ENCODE measurements at regions not wholly inside any gene's neighbourhood (a gene's known extent, or its start where the extent isn't known, plus 50 kb on each side); places are given as distances from the start of the nearest gene placed in this dataset.
A peak's percentile ranks its signal among the peaks of the same experiment; 100 is the strongest.
"Not testable (repeated sequence)": the region's sequence is repeated elsewhere in the genome, so short reads cannot be mapped to it uniquely, and the experiment has no call there.

GRCh38 chr22:44628835-44629234, 73.2 kb upstream of the PRR5 start:
- DNase-seq, result no peak

- DNase-seq, result no peak
These were observed 73.7 kb upstream of the PRR5 start for GRCh38 chr22:44628273-44628672.

GRCh38 chr22:44627521-44628139, 74.4 kb upstream of the PRR5 start:
- DNase-seq, result no peak

- DNase-seq, result peak; percentile 38 to 63
These were observed 75.9 kb upstream of the PRR5 start for GRCh38 chr22:44625981-44626687.

GRCh38 chr22:44625421-44625760, 76.6 kb upstream of the PRR5 start:
- no peak for DNase-seq

GRCh38 chr22:44624689-44625420, 77.1 kb upstream of the PRR5 start:
- no peak for DNase-seq

GRCh38 chr22:44623771-44624510, 78.1 kb upstream of the PRR5 start:
- no peak for DNase-seq

- DNase-seq, result no peak
These were observed 79.3 kb upstream of the PRR5 start for GRCh38 chr22:44622679-44623078.

- no peak for DNase-seq
These were observed 79.9 kb upstream of the PRR5 start for GRCh38 chr22:44622147-44622427.

- no peak for DNase-seq
These were observed 80.4 kb upstream of the PRR5 start for GRCh38 chr22:44621401-44622146.

- DNase-seq, result no peak
These were observed 81.2 kb upstream of the PRR5 start for GRCh38 chr22:44620841-44621257.

GRCh38 chr22:44620129-44620840, 81.7 kb upstream of the PRR5 start:
- peak; percentile 11 to 45 for DNase-seq

- not testable (repeated sequence) for DNase-seq
These were observed 82.4 kb upstream of the PRR5 start for GRCh38 chr22:44619560-44620128.

GRCh38 chr22:44618910-44619309, 83.1 kb upstream of the PRR5 start:
- not testable (repeated sequence) for DNase-seq

- no peak for DNase-seq
These were observed 83.6 kb upstream of the PRR5 start for GRCh38 chr22:44618400-44618799.

- DNase-seq, result no peak
These were observed 84.2 kb upstream of the PRR5 start for GRCh38 chr22:44617828-44618227.

- DNase-seq, result no peak
These were observed 84.9 kb upstream of the PRR5 start for GRCh38 chr22:44616882-44617655.

GRCh38 chr22:44616461-44616860, 85.5 kb upstream of the PRR5 start:
- DNase-seq, result no peak

- DNase-seq, result no peak
These were observed 86.3 kb upstream of the PRR5 start for GRCh38 chr22:44615602-44616180.

GRCh38 chr22:44615146-44615545, 86.9 kb upstream of the PRR5 start:
- no peak for DNase-seq

- DNase-seq, result no peak
These were observed 88.8 kb upstream of the PRR5 start for GRCh38 chr22:44613196-44613595.

Data from bone marrow (tissue), 2 donors.